IMR-90 (cell line): ENCODE measurements at regions not wholly inside any gene's neighbourhood (a gene's known extent, or its start where the extent isn't known, plus 50 kb on each side); places are given as distances from the start of the nearest gene placed in this dataset.

ENCODE experiments used
- ATAC-seq: fragments of 200-7000 bp; cut with Tn5 transposase; 2 replicates; pipeline ENCODE4 v1.9.1; 2020; ENCODE audit warnings: low read depth, mild to moderate bottlenecking, moderate library complexity
- BruUV-seq: library from RNA; stranded (reverse); fragments of 400-500 nt; replicated peaks from 2 replicates; lab custom pipeline; 2021; lab: Mats Ljungman, UMichigan
- CTCF ChIA-PET: fragments of 300-600 bp; formaldehyde crosslinking; extraction: SDS; loops from one replicate; lab custom pipeline; 2021; ENCODE audit warnings: antibody characterized with exemption; lab: Yijun Ruan, JAX
- POLR2A ChIA-PET: fragments of 300-600 bp; sonication (Branson Sonifier 250); formaldehyde crosslinking; loops from one replicate; lab custom pipeline; 2022; ENCODE audit warnings: antibody characterized with exemption; ENCODE audit not compliant: unreplicated experiment; lab: Charles Lee
- DNase-seq: peaks from one replicate; pipeline ENCODE4 v3.0.0; 2013
- H2AFZ ChIP-seq: replicated peaks from 2 replicates; pipeline ENCODE3; 2013; ENCODE audit warnings: low read length, mild to moderate bottlenecking; ENCODE audit not compliant: poor library complexity
- H2AK5ac ChIP-seq: 2 replicates; pipeline ENCODE4 v1.6.1; 2013; ENCODE audit warnings: low read depth, low read length, inconsistent platforms
- H2AK9ac ChIP-seq: replicated peaks from 2 replicates; pipeline ENCODE3; 2013; ENCODE audit warnings: mild to moderate bottlenecking, low read depth, low read length, moderate library complexity; ENCODE audit not compliant: poor library complexity
- H2BK120ac ChIP-seq: 2 replicates; pipeline ENCODE4 v1.6.1; 2013; ENCODE audit warnings: low read depth, low read length, inconsistent platforms
- H2BK15ac ChIP-seq: 3 replicates; pipeline ENCODE4 v1.6.1; 2013; ENCODE audit warnings: low read depth, low read length, inconsistent platforms
- H2BK20ac ChIP-seq: 2 replicates; pipeline ENCODE4 v1.6.1; 2013; ENCODE audit warnings: low read depth, mild to moderate bottlenecking, inconsistent platforms, low read length, moderate library complexity
- H2BK5ac ChIP-seq: 2 replicates; pipeline ENCODE4 v1.6.1; 2013; ENCODE audit warnings: mild to moderate bottlenecking, low read depth, low read length, inconsistent platforms; ENCODE audit not compliant: poor library complexity, severe bottlenecking
- H3K14ac ChIP-seq: replicated peaks from 2 replicates; pipeline ENCODE4 v1.6.1; 2013; ENCODE audit warnings: low read depth, low read length, inconsistent platforms
- H3K18ac ChIP-seq: 2 replicates; pipeline ENCODE4 v1.6.1; 2013; ENCODE audit warnings: low read depth, low read length, control low read depth
- H3K23ac ChIP-seq: 2 replicates; pipeline ENCODE4 v1.6.1; 2013; ENCODE audit warnings: low read depth, low read length, inconsistent platforms
- H3K27ac ChIP-seq: 2 replicates; pipeline ENCODE4 v1.5.1; 2013; ENCODE audit warnings: mild to moderate bottlenecking, control low read depth, low read length; ENCODE audit not compliant: insufficient read depth
- H3K27me3 ChIP-seq: 2 replicates; pipeline ENCODE4 v1.6.1; 2013; ENCODE audit warnings: low read length; ENCODE audit not compliant: control insufficient read depth, insufficient read depth
- H3K36me3 ChIP-seq: 2 replicates; pipeline ENCODE4 v1.6.1; 2013; ENCODE audit warnings: low read length, mixed read lengths; ENCODE audit not compliant: control insufficient read depth, insufficient read depth
- H3K4ac ChIP-seq: 2 replicates; pipeline ENCODE4 v1.6.1; 2013; ENCODE audit warnings: low read depth, low read length, inconsistent platforms
- H3K4me1 ChIP-seq: 2 replicates; pipeline ENCODE4 v1.6.1; 2013; ENCODE audit warnings: low read length, mixed read lengths; ENCODE audit not compliant: control insufficient read depth, insufficient read depth
- H3K4me2 ChIP-seq: 2 replicates; pipeline ENCODE4 v1.6.1; 2013; ENCODE audit warnings: low read depth, mild to moderate bottlenecking, control low read depth, low read length, moderate library complexity
- H3K4me3 ChIP-seq: 2 replicates; pipeline ENCODE4 v1.5.1; 2013; ENCODE audit warnings: low read depth, mild to moderate bottlenecking, control low read depth, low read length, moderate library complexity; ENCODE audit not compliant: insufficient read depth
- H3K56ac ChIP-seq: 2 replicates; pipeline ENCODE4 v1.6.1; 2013; ENCODE audit warnings: low read length, inconsistent platforms; ENCODE audit not compliant: insufficient read depth; ENCODE audit errors: extremely low read depth
- H3K79me1 ChIP-seq, 2 experiments: 2 replicates each; pipeline ENCODE4 v1.6.1; 2013; ENCODE audit warnings: low read length in 2 of 2, inconsistent platforms in 1 of 2, low read depth in 1 of 2
- H3K9ac ChIP-seq: 2 replicates; pipeline ENCODE4 v1.6.1; 2013; ENCODE audit warnings: low read depth, low read length, control low read depth
- H3K9me1 ChIP-seq: 2 replicates; pipeline ENCODE4 v1.6.1; 2013; ENCODE audit warnings: low read length, inconsistent platforms; ENCODE audit not compliant: insufficient read depth
- H3K9me3 ChIP-seq: 2 replicates; pipeline ENCODE4 v1.6.1; 2013; ENCODE audit warnings: low read length; ENCODE audit not compliant: control insufficient read depth, insufficient read depth
- H4K20me1 ChIP-seq: 2 replicates; pipeline ENCODE4 v1.6.1; 2013; ENCODE audit warnings: low read length, inconsistent platforms; ENCODE audit not compliant: insufficient read depth
- H4K5ac ChIP-seq: 2 replicates; pipeline ENCODE4 v1.6.1; 2013; ENCODE audit warnings: mild to moderate bottlenecking, low read depth, low read length, control low read depth
- H4K8ac ChIP-seq, 2 experiments: 2 replicates each; pipeline ENCODE4 v1.6.1; 2013; ENCODE audit warnings: low read depth in 2 of 2, low read length in 2 of 2, control low read depth in 1 of 2, inconsistent platforms in 1 of 2
- H4K91ac ChIP-seq: 2 replicates; pipeline ENCODE4 v1.6.1; 2013; ENCODE audit warnings: low read depth, low read length, inconsistent platforms; ENCODE audit not compliant: insufficient read depth
- BHLHE40 ChIP-seq: fragments of 150-350 bp; IDR thresholded peaks from 2 replicates; pipeline ENCODE4 v1.6.1; 2016; ENCODE audit warnings: mild to moderate bottlenecking, low read depth, low read length
- CEBPB ChIP-seq: IDR thresholded peaks from 2 replicates; pipeline ENCODE4 v1.6.1; 2012; ENCODE audit warnings: low read depth, low read length, improper control_type of control experiment
- CHD1 ChIP-seq: IDR thresholded peaks from 2 replicates; pipeline ENCODE4 v1.6.1; 2012; ENCODE audit warnings: low read depth, low read length, improper control_type of control experiment
- FOS ChIP-seq: fragments of 150-350 bp; IDR thresholded peaks from 2 replicates; pipeline ENCODE4 v1.6.1; 2016; ENCODE audit warnings: low read depth, low read length
- MAFK ChIP-seq: IDR thresholded peaks from 2 replicates; pipeline ENCODE4 v1.6.1; 2012; ENCODE audit warnings: low read depth, low read length, improper control_type of control experiment
- MAZ ChIP-seq: IDR thresholded peaks from 2 replicates; pipeline ENCODE4 v1.6.1; 2012; ENCODE audit warnings: low read depth, mild to moderate bottlenecking, low read length, improper control_type of control experiment, moderate library complexity, borderline replicate concordance
- MXI1 ChIP-seq: IDR thresholded peaks from 2 replicates; pipeline ENCODE4 v1.6.1; 2012; ENCODE audit warnings: low read depth, mild to moderate bottlenecking, low read length, moderate library complexity, borderline replicate concordance
- NFE2L2 ChIP-seq: fragments of 150-350 bp; IDR thresholded peaks from 2 replicates; pipeline ENCODE4 v1.6.1; 2016; ENCODE audit warnings: low read depth, mild to moderate bottlenecking, low read length
- POLR2A ChIP-seq: IDR thresholded peaks from 2 replicates; pipeline ENCODE4 v1.6.1; 2012; ENCODE audit warnings: mild to moderate bottlenecking, low read depth, low read length
- RAD21 ChIP-seq: IDR thresholded peaks from 2 replicates; pipeline ENCODE4 v1.6.1; 2012; ENCODE audit warnings: low read length, improper control_type of control experiment
- RCOR1 ChIP-seq: IDR thresholded peaks from 2 replicates; pipeline ENCODE4 v1.6.1; 2012; ENCODE audit warnings: mild to moderate bottlenecking, low read length, improper control_type of control experiment; ENCODE audit not compliant: insufficient replicate concordance
- RFX5 ChIP-seq: IDR thresholded peaks from 2 replicates; pipeline ENCODE4 v1.8.0; 2012; ENCODE audit warnings: low read depth, mild to moderate bottlenecking, low read length, moderate library complexity
- SMC3 ChIP-seq: fragments of 150-350 bp; IDR thresholded peaks from 2 replicates; pipeline ENCODE4 v1.6.1; 2016; ENCODE audit warnings: low read depth, mild to moderate bottlenecking, antibody characterized with exemption, low read length, moderate library complexity
- WGBS, 2 experiments: methylation state at CpG; one replicate each; pipeline versions ENCODE4 v1.1.5 to v1.1.7; 2013; ENCODE audit warnings: missing lambda C conversion rate in 2 of 2; ENCODE audit not compliant: insufficient read length in 1 of 2; ENCODE audit errors: extremely low coverage in 2 of 2; 5-methylcytosine and 5-hydroxymethylcytosine counted together
- dilution Hi-C: fragments of 300-500 bp; cut with HindIII; formaldehyde crosslinking; loops from one replicate; pipeline ENCODE4 v1.14.3; 2018; ENCODE audit warnings: low sequenced_read_pairs; ENCODE audit not compliant: unreplicated experiment
- in situ Hi-C: fragments of 300-500 bp; cut with MboI; formaldehyde crosslinking; loops from 3 replicates; pipeline ENCODE4 v1.14.3; 2019; ENCODE audit warnings: low sequenced_read_pairs, inconsistent platforms, mixed read lengths
- intact Hi-C: fragments of 100-400 bp; cut with micrococcal nuclease; formaldehyde crosslinking; loops from 2 replicates; pipeline ENCODE4 v1.10.0; 2022
- TF ChIP-seq, protein P1 (sequence below): conservative IDR thresholded peaks from 2 replicates; pipeline ENCODE4 v1.5.1; 2012; ENCODE audit warnings: mild to moderate bottlenecking, low read depth, low read length, improper control_type of control experiment
- TF ChIP-seq, protein P2 (sequence below): fragments of 150-350 bp; IDR thresholded peaks from 2 replicates; pipeline ENCODE4 v1.6.1; 2017; ENCODE audit warnings: mild to moderate bottlenecking, antibody characterized with exemption, low read length, low read depth
- TF ChIP-seq, protein P3 (sequence below): fragments of 150-350 bp; IDR thresholded peaks from 2 replicates; pipeline ENCODE4 v1.6.1; 2016; ENCODE audit warnings: low read depth, mild to moderate bottlenecking, low read length, moderate library complexity, borderline replicate concordance

DNA sequence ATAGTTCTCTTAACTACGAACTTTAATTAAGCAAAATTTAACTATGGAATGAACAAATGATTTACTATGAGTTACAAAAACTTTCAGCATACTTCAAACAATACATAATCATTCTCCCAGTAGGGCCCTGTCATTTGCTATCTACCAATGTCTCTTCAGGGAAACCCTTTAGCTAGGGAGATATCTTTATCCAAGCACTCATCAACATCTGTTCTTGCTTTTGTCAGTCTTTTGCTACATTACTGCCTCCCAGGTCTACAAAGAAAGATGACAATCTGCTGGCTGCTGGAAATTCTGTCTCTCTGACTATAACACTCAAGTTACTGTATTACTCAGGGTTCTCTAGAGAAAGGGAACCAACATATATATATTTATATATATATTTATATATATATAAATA is 1626.3 kb upstream of the CELF4 start:
- no CpG with 5 or more reads among the region's 1 CpG for WGBS, 2 experiments
- Histone ChIP-seq H2BK120ac (no peak overlapping the region), H3K18ac (no peak overlapping the region), H3K4ac (no peak overlapping the region), H3K4me1 (no peaks in the 10 kb centered on the region), H2AFZ (no peak overlapping the region), H4K91ac (no peak overlapping the region), H2BK20ac (no peak overlapping the region), H4K20me1 (no peaks in the 10 kb centered on the region), H3K23ac (no peak overlapping the region), H3K9me1 (no peaks in the 10 kb centered on the region), H3K14ac (no peak overlapping the region), H3K27me3 (no peaks in the 10 kb centered on the region), H3K4me2 (no peak overlapping the region), H3K56ac (no peak overlapping the region), H3K9me3 (no peaks in the 10 kb centered on the region), H4K8ac (no peak overlapping the region), H2AK9ac (no peak overlapping the region), H3K9ac (no peak overlapping the region), H3K27ac (no peak overlapping the region), H2AK5ac (no peak overlapping the region), H3K36me3 (no peaks in the 10 kb centered on the region), H3K79me1 (no peaks in the 10 kb centered on the region), H4K5ac (no peak overlapping the region), H2BK5ac (no peak overlapping the region), H2BK15ac (no peak overlapping the region), H3K4me3 (no peak overlapping the region)
- ChIA-PET POLR2A (no interaction called here), CTCF (no interaction called here)
- ATAC-seq = no peak
- dilution Hi-C loops (no loop called here), in situ Hi-C loops (no loop called here), intact Hi-C loops (no loop called here)
- no peak for DNase-seq
- no TSS peak for BruUV-seq
- TF ChIP-seq MXI1 (no peak), BHLHE40 (no peak), MAFK (no peak), RCOR1 (no peak), NFE2L2 (no peak), SMC3 (no peak), CHD1 (no peak), MAZ (no peak), FOS (no peak), POLR2A (no peak), CEBPB (no peak), RFX5 (no peak), RAD21 (no peak)
- TF ChIP-seq, protein P1, sequence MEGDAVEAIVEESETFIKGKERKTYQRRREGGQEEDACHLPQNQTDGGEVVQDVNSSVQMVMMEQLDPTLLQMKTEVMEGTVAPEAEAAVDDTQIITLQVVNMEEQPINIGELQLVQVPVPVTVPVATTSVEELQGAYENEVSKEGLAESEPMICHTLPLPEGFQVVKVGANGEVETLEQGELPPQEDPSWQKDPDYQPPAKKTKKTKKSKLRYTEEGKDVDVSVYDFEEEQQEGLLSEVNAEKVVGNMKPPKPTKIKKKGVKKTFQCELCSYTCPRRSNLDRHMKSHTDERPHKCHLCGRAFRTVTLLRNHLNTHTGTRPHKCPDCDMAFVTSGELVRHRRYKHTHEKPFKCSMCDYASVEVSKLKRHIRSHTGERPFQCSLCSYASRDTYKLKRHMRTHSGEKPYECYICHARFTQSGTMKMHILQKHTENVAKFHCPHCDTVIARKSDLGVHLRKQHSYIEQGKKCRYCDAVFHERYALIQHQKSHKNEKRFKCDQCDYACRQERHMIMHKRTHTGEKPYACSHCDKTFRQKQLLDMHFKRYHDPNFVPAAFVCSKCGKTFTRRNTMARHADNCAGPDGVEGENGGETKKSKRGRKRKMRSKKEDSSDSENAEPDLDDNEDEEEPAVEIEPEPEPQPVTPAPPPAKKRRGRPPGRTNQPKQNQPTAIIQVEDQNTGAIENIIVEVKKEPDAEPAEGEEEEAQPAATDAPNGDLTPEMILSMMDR = no peak
- TF ChIP-seq, protein P2, sequence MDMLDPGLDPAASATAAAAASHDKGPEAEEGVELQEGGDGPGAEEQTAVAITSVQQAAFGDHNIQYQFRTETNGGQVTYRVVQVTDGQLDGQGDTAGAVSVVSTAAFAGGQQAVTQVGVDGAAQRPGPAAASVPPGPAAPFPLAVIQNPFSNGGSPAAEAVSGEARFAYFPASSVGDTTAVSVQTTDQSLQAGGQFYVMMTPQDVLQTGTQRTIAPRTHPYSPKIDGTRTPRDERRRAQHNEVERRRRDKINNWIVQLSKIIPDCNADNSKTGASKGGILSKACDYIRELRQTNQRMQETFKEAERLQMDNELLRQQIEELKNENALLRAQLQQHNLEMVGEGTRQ = no peak
- TF ChIP-seq, protein P3, sequence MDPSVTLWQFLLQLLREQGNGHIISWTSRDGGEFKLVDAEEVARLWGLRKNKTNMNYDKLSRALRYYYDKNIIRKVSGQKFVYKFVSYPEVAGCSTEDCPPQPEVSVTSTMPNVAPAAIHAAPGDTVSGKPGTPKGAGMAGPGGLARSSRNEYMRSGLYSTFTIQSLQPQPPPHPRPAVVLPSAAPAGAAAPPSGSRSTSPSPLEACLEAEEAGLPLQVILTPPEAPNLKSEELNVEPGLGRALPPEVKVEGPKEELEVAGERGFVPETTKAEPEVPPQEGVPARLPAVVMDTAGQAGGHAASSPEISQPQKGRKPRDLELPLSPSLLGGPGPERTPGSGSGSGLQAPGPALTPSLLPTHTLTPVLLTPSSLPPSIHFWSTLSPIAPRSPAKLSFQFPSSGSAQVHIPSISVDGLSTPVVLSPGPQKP = no peak
